GM10248 (cell line): ENCODE measurements at regions not wholly inside any gene's neighbourhood (a gene's known extent, or its start where the extent isn't known, plus 50 kb on each side); places are given as distances from the start of the nearest gene placed in this dataset.
"Not testable (repeated sequence)": the region's sequence is repeated elsewhere in the genome, so short reads cannot be mapped to it uniquely, and the experiment has no call there.

Experiments
- CTCF ChIA-PET: fragments of 300-600 bp; sonication (Branson Sonifier 250); formaldehyde crosslinking; extraction: SDS; loops from one replicate; lab custom pipeline; 2021; ENCODE audit warnings: antibody characterized with exemption; lab: Yijun Ruan, JAX
- POLR2A ChIA-PET: fragments of 350-650 bp; sonication (Branson Sonifier 250); formaldehyde crosslinking; extraction: SDS; loops from one replicate; lab custom pipeline; 2020; ENCODE audit warnings: antibody characterized with exemption; lab: Yijun Ruan, JAX
- DNase-seq: peaks from one replicate; pipeline ENCODE4 v3.0.0; 2012; ENCODE audit errors: extremely low spot score
- CTCF ChIP-seq: IDR thresholded peaks from 2 replicates; pipeline ENCODE4 v1.5.1; 2012; ENCODE audit warnings: mild to moderate bottlenecking, low read depth; ENCODE audit errors: extremely low read depth, missing control alignments, control extremely low read depth

- ChIA-PET POLR2A (no interaction called here), CTCF (no interaction called here)
- no peak for DNase-seq
- TF ChIP-seq CTCF = no peak
Observed at GRCh38 chr9:102769307-102769706, 225.8 kb upstream of the CYLC2 start.

- no peak for TF ChIP-seq CTCF
- ChIA-PET CTCF (no interaction called here), POLR2A (no interaction called here)
- DNase-seq = no peak
Observed at GRCh38 chr9:102768002-102768401, 227.1 kb upstream of the CYLC2 start.

- TF ChIP-seq CTCF = no peak
- no peak for DNase-seq
- CTCF ChIA-PET = no interaction called here
- POLR2A ChIA-PET = no interaction called here
Observed at GRCh38 chr9:102767076-102767475, 228.1 kb upstream of the CYLC2 start.

- ChIA-PET CTCF (no interaction called here), POLR2A (no interaction called here)
- TF ChIP-seq CTCF = no peak
- no peak for DNase-seq
Observed at GRCh38 chr9:102740578-102740977, 254.6 kb upstream of the CYLC2 start.

- DNase-seq = no peak
- ChIA-PET CTCF (no interaction called here), POLR2A (no interaction called here)
- TF ChIP-seq CTCF = no peak
Observed at GRCh38 chr9:102728946-102729345, 266.2 kb upstream of the CYLC2 start.

- ChIA-PET POLR2A (no interaction called here), CTCF (no interaction called here)
- TF ChIP-seq CTCF = no peak
- DNase-seq = no peak
Observed at GRCh38 chr9:102714184-102714583, 280.9 kb upstream of the CYLC2 start.

- POLR2A ChIA-PET, DNase-seq: not testable (repeated sequence)
- CTCF ChIA-PET = interaction anchor here (1.4 kb wide), 1 partner anchor 11 kb away, joined by 3 read pairs; no protein-coding TSS in a partner anchor
Observed at GRCh38 chr9:102712910-102713309, 282.2 kb upstream of the CYLC2 start.
